ENCODE measurements at regions not wholly inside any gene's neighbourhood (a gene's known extent, or its start where the extent isn't known, plus 50 kb on each side); places are given as distances from the start of the nearest gene placed in this dataset.

DNA sequence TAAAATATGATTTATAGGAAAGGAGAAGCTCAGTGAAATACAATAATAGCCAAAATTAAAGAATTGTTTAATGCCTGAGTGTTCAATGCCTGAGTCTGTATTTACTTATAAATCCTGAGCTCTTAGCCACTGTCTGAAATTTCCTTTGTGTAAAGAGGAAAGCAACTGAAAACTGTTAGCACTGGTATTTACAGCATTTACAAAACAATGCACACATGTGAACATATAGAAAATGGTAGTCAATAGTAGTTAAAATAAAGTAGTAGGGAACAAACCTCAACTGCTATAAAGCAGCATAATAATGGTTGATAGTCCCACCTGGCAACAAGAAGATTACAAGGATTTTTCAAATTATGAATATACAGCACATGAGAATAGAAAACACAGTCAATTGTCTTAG is 1137.1 kb upstream of the ATXN8OS start:
- DNase-seq: no peak
- no peak for ATAC-seq
- ChIA-PET POLR2A (no interaction called here), CTCF (no interaction called here)
- Mint-ChIP-seq H3K4me1 (ENCODE audit: low read depth) (no peaks in the 10 kb centered on the region), H3K4me3 (no peak overlapping the region), H3K36me3 (ENCODE audit: low read depth) (no peaks in the 10 kb centered on the region), H3K27ac (no peak overlapping the region), H3K27me3 (no peaks in the 10 kb centered on the region), H3K9me3 (peaks cover 12% of the 10 kb centered on the region)
- intact Hi-C loops (cut with micrococcal nuclease): no loop called here
- TF ChIP-seq, protein P1, sequence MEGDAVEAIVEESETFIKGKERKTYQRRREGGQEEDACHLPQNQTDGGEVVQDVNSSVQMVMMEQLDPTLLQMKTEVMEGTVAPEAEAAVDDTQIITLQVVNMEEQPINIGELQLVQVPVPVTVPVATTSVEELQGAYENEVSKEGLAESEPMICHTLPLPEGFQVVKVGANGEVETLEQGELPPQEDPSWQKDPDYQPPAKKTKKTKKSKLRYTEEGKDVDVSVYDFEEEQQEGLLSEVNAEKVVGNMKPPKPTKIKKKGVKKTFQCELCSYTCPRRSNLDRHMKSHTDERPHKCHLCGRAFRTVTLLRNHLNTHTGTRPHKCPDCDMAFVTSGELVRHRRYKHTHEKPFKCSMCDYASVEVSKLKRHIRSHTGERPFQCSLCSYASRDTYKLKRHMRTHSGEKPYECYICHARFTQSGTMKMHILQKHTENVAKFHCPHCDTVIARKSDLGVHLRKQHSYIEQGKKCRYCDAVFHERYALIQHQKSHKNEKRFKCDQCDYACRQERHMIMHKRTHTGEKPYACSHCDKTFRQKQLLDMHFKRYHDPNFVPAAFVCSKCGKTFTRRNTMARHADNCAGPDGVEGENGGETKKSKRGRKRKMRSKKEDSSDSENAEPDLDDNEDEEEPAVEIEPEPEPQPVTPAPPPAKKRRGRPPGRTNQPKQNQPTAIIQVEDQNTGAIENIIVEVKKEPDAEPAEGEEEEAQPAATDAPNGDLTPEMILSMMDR (IDR thresholded peaks at IDR 0.05): no peak

DNA sequence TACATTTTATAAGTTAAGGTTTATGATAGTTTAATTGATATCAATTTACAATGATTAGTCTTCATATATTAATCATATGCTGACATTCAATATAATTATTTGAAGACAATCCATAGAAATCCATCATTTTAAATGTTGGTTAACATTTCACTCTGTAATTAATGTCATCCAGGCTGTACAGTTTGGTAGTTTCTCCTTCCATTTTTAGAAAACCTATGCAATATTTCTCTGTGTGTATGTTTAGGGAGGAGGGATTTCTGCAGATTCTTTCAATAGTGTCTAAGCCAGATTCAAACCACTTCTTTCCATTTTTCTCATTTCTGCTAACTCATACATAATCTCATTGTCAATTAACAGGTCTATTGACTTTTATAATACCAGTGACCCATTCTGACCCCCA is 1159.0 kb upstream of the ATXN8OS start:
- TF ChIP-seq, protein P1 (IDR thresholded peaks at IDR 0.05): no peak
- H3K36me3 Mint-ChIP-seq (ENCODE audit: low read depth): no peaks in the 10 kb centered on the region
- no peaks in the 10 kb centered on the region for H3K4me1 Mint-ChIP-seq (ENCODE audit: low read depth)
- peaks cover 20% of the 10 kb centered on the region for H3K9me3 Mint-ChIP-seq
- intact Hi-C loops (cut with micrococcal nuclease): no loop called here
- no peak for DNase-seq
- no peak overlapping the region for H3K27ac Mint-ChIP-seq
- no peaks in the 10 kb centered on the region for H3K27me3 Mint-ChIP-seq
- POLR2A ChIA-PET: no interaction called here
- no peak for ATAC-seq
- CTCF ChIA-PET: no interaction called here
- H3K4me3 Mint-ChIP-seq: no peak overlapping the region

DNA sequence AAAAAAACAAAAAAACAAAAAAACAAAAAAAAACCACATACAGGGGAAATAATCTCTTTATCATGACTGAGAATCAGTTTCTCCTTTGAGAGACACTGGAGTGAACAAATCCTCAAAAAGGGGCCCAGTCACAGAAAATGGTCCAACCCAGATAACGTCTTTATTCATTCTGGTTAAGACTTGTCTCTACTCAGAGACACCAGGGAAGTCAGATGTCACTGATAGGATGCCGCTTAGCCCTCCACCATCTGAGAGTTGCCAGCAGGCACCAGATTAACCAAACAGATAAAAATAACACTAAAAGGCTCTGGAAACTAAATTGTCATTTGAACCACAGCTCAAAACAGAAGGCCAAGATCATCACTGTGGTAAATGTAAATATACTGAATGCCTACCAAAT is 1163.4 kb upstream of the ATXN8OS start:
- Mint-ChIP-seq H3K9me3 (peaks cover 24% of the 10 kb centered on the region), H3K4me1 (ENCODE audit: low read depth) (no peaks in the 10 kb centered on the region), H3K36me3 (ENCODE audit: low read depth) (no peaks in the 10 kb centered on the region), H3K4me3 (no peak overlapping the region), H3K27me3 (no peaks in the 10 kb centered on the region), H3K27ac (no peak overlapping the region)
- no peak for DNase-seq
- no peak for ATAC-seq
- TF ChIP-seq, protein P1 (IDR thresholded peaks at IDR 0.05): no peak
- intact Hi-C loops (cut with micrococcal nuclease): no loop called here
- CTCF ChIA-PET: no interaction called here
- POLR2A ChIA-PET: no interaction called here

DNA sequence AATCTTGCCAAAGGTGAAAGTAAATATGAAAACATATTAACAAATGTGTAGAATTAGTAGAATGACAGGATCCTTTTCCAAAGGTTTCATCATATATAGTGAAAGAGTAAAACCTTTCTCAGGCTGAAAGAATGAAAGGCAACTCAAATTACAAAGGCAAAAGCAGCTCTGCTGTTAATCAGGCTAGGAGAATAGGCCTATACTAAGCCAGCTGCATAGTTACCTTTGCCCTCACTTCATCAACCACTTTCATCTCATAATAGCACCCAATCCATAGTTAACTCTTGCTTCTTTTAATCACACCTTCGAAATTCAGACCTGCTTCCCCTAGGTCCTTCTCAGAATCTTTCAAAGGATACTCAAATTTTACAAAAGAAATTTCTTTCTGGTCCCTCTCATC is 1167.6 kb upstream of the ATXN8OS start:
- POLR2A ChIA-PET: no interaction called here
- Mint-ChIP-seq H3K27ac (no peak overlapping the region), H3K4me3 (no peak overlapping the region), H3K27me3 (no peaks in the 10 kb centered on the region), H3K36me3 (ENCODE audit: low read depth) (no peaks in the 10 kb centered on the region), H3K4me1 (ENCODE audit: low read depth) (no peaks in the 10 kb centered on the region), H3K9me3 (peaks cover 18% of the 10 kb centered on the region)
- TF ChIP-seq, protein P1 (IDR thresholded peaks at IDR 0.05): no peak
- CTCF ChIA-PET: no interaction called here
- ATAC-seq: no peak
- no peak for DNase-seq
- intact Hi-C loops (cut with micrococcal nuclease): no loop called here

DNA sequence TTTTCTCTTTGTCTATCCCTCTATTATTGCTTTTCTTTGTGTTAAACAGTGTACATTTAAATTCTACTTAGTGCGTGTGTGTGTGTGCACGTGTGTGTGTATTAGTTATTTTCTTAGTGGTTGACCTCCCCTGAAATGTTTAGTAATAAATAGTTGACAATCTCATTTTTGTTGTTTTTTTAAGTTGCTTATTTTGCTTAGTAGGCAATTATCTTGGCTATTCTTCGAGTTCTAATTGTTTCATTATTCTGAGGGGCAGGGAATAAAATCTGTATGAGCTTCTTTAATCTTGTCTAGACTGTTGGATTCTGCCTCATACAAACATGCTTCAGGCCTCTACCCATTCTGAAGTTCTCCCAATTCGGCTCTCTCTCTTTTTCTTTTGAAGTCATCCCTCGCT is 1169.0 kb upstream of the ATXN8OS start:
- Mint-ChIP-seq H3K27ac (no peak overlapping the region), H3K9me3 (peaks cover 17% of the 10 kb centered on the region), H3K27me3 (no peaks in the 10 kb centered on the region), H3K4me3 (no peak overlapping the region), H3K36me3 (ENCODE audit: low read depth) (no peaks in the 10 kb centered on the region), H3K4me1 (ENCODE audit: low read depth) (no peaks in the 10 kb centered on the region)
- ATAC-seq (no peak), DNase-seq (no peak)
- ChIA-PET CTCF (no interaction called here), POLR2A (no interaction called here)
- intact Hi-C loops (cut with micrococcal nuclease): no loop called here
- TF ChIP-seq, protein P1 (IDR thresholded peaks at IDR 0.05): no peak

Data from activated CD8-positive, alpha-beta T cell treated with anti-CD3 and anti-CD28 coated beads for 36 hours (primary cell).